ENCODE measurements at regions not wholly inside any gene's neighbourhood (a gene's known extent, or its start where the extent isn't known, plus 50 kb on each side); places are given as distances from the start of the nearest gene placed in this dataset.

DNA sequence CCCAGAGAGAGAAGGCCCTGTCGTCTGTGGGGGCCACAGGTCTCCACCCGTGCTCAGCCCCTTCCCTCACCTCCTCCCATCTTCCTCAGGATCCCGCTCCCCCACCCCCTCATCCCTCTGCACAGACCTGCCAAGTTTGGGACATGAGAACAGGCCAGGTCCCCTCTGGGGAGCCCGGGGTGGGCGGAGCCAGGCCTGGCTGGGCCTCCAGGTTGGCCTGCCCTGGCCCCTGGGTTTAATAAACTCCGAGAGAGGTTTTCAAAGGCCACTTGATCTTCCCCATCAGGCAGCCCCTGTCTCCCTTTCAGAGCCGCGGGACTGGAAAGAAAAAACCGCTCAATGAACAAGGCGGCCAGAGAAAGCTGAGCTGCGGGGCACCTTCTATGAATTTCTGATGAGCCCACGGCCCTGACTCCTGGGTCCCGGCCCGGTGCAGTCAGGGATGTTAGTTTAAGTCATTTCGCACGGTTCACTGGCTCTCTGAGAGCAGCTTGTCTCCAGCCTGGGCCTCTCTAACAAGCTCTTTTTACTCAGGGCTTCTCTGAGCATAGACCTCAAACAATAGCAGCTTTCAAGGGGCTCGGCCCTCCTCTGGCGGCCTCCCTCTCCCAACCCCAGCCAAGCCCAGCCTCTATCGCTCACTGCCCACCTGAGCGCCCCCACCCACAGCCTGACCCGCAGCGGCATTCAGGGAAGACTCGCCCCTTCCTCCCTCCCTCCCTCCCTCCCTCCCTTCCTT lies 64.8 kb downstream of the RPUSD4 start (continued):
- TF ChIP-seq, protein P1, sequence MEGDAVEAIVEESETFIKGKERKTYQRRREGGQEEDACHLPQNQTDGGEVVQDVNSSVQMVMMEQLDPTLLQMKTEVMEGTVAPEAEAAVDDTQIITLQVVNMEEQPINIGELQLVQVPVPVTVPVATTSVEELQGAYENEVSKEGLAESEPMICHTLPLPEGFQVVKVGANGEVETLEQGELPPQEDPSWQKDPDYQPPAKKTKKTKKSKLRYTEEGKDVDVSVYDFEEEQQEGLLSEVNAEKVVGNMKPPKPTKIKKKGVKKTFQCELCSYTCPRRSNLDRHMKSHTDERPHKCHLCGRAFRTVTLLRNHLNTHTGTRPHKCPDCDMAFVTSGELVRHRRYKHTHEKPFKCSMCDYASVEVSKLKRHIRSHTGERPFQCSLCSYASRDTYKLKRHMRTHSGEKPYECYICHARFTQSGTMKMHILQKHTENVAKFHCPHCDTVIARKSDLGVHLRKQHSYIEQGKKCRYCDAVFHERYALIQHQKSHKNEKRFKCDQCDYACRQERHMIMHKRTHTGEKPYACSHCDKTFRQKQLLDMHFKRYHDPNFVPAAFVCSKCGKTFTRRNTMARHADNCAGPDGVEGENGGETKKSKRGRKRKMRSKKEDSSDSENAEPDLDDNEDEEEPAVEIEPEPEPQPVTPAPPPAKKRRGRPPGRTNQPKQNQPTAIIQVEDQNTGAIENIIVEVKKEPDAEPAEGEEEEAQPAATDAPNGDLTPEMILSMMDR (tag by site-specific recombination; IDR thresholded peaks at IDR 0.05), result no peak
- TF ChIP-seq ZNF221 (tag by site-specific recombination; IDR thresholded peaks at IDR 0.05; ENCODE audit: borderline replicate concordance) (no peak), ZNF157 (tag by site-specific recombination; IDR thresholded peaks at IDR 0.05) (no peak), ZBTB20 (tag by site-specific recombination; IDR thresholded peaks at IDR 0.05) (peak; percentile 73), ZNF239 (tag by site-specific recombination; IDR thresholded peaks at IDR 0.05) (no peak), EGR2 (tag by site-specific recombination; IDR thresholded peaks at IDR 0.05; ENCODE audit: low read depth) (no peak), ZFP41 (tag by site-specific recombination; IDR thresholded peaks at IDR 0.05; ENCODE audit: borderline replicate concordance) (no peak)
- TF ChIP-seq, protein P2, sequence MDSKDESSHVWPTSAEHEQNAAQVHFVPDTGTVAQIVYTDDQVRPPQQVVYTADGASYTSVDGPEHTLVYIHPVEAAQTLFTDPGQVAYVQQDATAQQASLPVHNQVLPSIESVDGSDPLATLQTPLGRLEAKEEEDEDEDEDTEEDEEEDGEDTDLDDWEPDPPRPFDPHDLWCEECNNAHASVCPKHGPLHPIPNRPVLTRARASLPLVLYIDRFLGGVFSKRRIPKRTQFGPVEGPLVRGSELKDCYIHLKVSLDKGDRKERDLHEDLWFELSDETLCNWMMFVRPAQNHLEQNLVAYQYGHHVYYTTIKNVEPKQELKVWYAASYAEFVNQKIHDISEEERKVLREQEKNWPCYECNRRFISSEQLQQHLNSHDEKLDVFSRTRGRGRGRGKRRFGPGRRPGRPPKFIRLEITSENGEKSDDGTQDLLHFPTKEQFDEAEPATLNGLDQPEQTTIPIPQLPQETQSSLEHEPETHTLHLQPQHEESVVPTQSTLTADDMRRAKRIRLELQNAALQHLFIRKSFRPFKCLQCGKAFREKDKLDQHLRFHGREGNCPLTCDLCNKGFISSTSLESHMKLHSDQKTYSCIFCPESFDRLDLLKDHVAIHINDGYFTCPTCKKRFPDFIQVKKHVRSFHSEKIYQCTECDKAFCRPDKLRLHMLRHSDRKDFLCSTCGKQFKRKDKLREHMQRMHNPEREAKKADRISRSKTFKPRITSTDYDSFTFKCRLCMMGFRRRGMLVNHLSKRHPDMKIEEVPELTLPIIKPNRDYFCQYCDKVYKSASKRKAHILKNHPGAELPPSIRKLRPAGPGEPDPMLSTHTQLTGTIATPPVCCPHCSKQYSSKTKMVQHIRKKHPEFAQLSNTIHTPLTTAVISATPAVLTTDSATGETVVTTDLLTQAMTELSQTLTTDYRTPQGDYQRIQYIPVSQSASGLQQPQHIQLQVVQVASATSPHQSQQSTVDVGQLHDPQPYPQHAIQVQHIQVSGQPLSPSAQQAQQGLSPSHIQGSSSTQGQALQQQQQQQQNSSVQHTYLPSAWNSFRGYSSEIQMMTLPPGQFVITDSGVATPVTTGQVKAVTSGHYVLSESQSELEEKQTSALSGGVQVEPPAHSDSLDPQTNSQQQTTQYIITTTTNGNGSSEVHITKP (tag by site-specific recombination; IDR thresholded peaks at IDR 0.05), result peak; percentile 67

- no peak for TF ChIP-seq ZNF768 (tag by site-specific recombination; IDR thresholded peaks at IDR 0.05)
- TF ChIP-seq ZNF561 (tag by site-specific recombination; IDR thresholded peaks at IDR 0.05; ENCODE audit: borderline replicate concordance), result no peak
- TF ChIP-seq ZNF350 (tag by site-specific recombination; IDR thresholded peaks at IDR 0.05), result no peak
- TF ChIP-seq FEZF1 (tag by site-specific recombination; IDR thresholded peaks at IDR 0.05), result no peak
- no peak for TF ChIP-seq ZFP41 (tag by site-specific recombination; IDR thresholded peaks at IDR 0.05; ENCODE audit: borderline replicate concordance)
- TF ChIP-seq ZBTB21 (tag by site-specific recombination; IDR thresholded peaks at IDR 0.05), result no peak
- TF ChIP-seq ZNF174 (tag by site-specific recombination; IDR thresholded peaks at IDR 0.05), result no peak
- no peak for TF ChIP-seq PRDM4 (tag by site-specific recombination; IDR thresholded peaks at IDR 0.05)
- no peak for TF ChIP-seq ZNF114 (tag by site-specific recombination; IDR thresholded peaks at IDR 0.05)
- no peak for TF ChIP-seq ZNF24 (tag by site-specific recombination; IDR thresholded peaks at IDR 0.05)
- no peak for TF ChIP-seq AEBP2 (tag by site-specific recombination; IDR thresholded peaks at IDR 0.05; ENCODE audit: borderline replicate concordance)
- no peak for TF ChIP-seq ZNF148 (tag by site-specific recombination; IDR thresholded peaks at IDR 0.05; ENCODE audit: borderline replicate concordance)
- no peak for TF ChIP-seq ZNF621 (tag by site-specific recombination; IDR thresholded peaks at IDR 0.05)
- no peak for TF ChIP-seq ZNF155 (tag by site-specific recombination; IDR thresholded peaks at IDR 0.05)
- no peak for TF ChIP-seq ZNF221 (tag by site-specific recombination; IDR thresholded peaks at IDR 0.05; ENCODE audit: borderline replicate concordance)
- TF ChIP-seq ZFHX2 (tag by site-specific recombination; conservative IDR thresholded peaks at IDR 0.05), result no peak
- CTCF ChIA-PET, result no interaction called here
- Histone ChIP-seq H3K4me3 (ENCODE audit: low read depth, low read length) (no peak overlapping the region), H3K36me3 (ENCODE audit: control insufficient read depth in 2 of 2, insufficient read depth in 1 of 2, low read length in 2 of 2) (no peaks in the 10 kb centered on the region), H3K4me1 (ENCODE audit: control insufficient read depth, insufficient read depth, low read length) (peaks cover 25% of the 10 kb centered on the region), H3K9me3 (ENCODE audit: control insufficient read depth, insufficient read depth, low read depth, low read length) (no peaks in the 10 kb centered on the region), H3K27ac (ENCODE audit: extremely low read depth, low read depth, low read length) (peak overlapping the region; percentile 87)
- POLR2A ChIA-PET, result no interaction called here
Observed at GRCh38 chr11:126145954-126146353, 65.5 kb downstream of the RPUSD4 start.

Data from HEK293 (cell line).